ENCODE measurements at regions not wholly inside any gene's neighbourhood (a gene's known extent, or its start where the extent isn't known, plus 50 kb on each side); places are given as distances from the start of the nearest gene placed in this dataset.

- no peak overlapping the region for H3K4me3 ChIP-seq (ENCODE audit: low read length)
- no peak for TF ChIP-seq CTCF (IDR thresholded peaks at IDR 0.05; ENCODE audit: insufficient read depth, low read depth, low read length, missing control alignments)
- no peak for DNase-seq (ENCODE audit: low read depth)
These were observed 90.4 kb upstream of the PCDH10 start for GRCh38 chr4:133058701-133059100.

- no peak overlapping the region for H3K4me3 ChIP-seq (ENCODE audit: low read length)
- no peak for TF ChIP-seq CTCF (IDR thresholded peaks at IDR 0.05; ENCODE audit: insufficient read depth, low read depth, low read length, missing control alignments)
- no peak for DNase-seq (ENCODE audit: low read depth)
These were observed 90.0 kb upstream of the PCDH10 start for GRCh38 chr4:133059117-133059516.

- no peak overlapping the region for H3K4me3 ChIP-seq (ENCODE audit: low read length)
- TF ChIP-seq CTCF (IDR thresholded peaks at IDR 0.05; ENCODE audit: insufficient read depth, low read depth, low read length, missing control alignments) = no peak
- DNase-seq (ENCODE audit: low read depth) = peak; percentile 18
These were observed 86.2 kb upstream of the PCDH10 start for GRCh38 chr4:133062851-133063250.

GRCh38 chr4:133068083-133068482 lies 81.0 kb upstream of the PCDH10 start:
- DNase-seq (ENCODE audit: low read depth) = no peak
- TF ChIP-seq CTCF (IDR thresholded peaks at IDR 0.05; ENCODE audit: insufficient read depth, low read depth, low read length, missing control alignments) = no peak
- H3K4me3 ChIP-seq (ENCODE audit: low read length) = no peak overlapping the region

GRCh38 chr4:133081246-133081645 lies 67.8 kb upstream of the PCDH10 start:
- no peak overlapping the region for H3K4me3 ChIP-seq (ENCODE audit: low read length)
- DNase-seq (ENCODE audit: low read depth) = no peak
- peak; percentile 21 for TF ChIP-seq CTCF (IDR thresholded peaks at IDR 0.05; ENCODE audit: insufficient read depth, low read depth, low read length, missing control alignments)

GRCh38 chr4:133084421-133084820 lies 64.7 kb upstream of the PCDH10 start:
- no peak for TF ChIP-seq CTCF (IDR thresholded peaks at IDR 0.05; ENCODE audit: insufficient read depth, low read depth, low read length, missing control alignments)
- H3K4me3 ChIP-seq (ENCODE audit: low read length) = no peak overlapping the region
- no peak for DNase-seq (ENCODE audit: low read depth)

GRCh38 chr4:133095591-133095990 lies 53.5 kb upstream of the PCDH10 start:
- no peak overlapping the region for H3K4me3 ChIP-seq (ENCODE audit: low read length)
- peak; percentile 4 for DNase-seq (ENCODE audit: low read depth)
- no peak for TF ChIP-seq CTCF (IDR thresholded peaks at IDR 0.05; ENCODE audit: insufficient read depth, low read depth, low read length, missing control alignments)
